Ammon's horn (tissue), 1 donor: ENCODE measurements at regions not wholly inside any gene's neighbourhood (a gene's known extent, or its start where the extent isn't known, plus 50 kb on each side); places are given as distances from the start of the nearest gene placed in this dataset.
"Not testable (repeated sequence)": the region's sequence is repeated elsewhere in the genome, so short reads cannot be mapped to it uniquely, and the experiment has no call there.

ENCODE experiments used
- DNase-seq: peaks from one replicate; pipeline ENCODE4 v3.0.0-alpha.2; 2016; ENCODE audit warnings: low spot score

GRCh38 chr19:20292520-20292919 is 125.5 kb downstream of the ZNF486 start:
- DNase-seq: not testable (repeated sequence)

DNA sequence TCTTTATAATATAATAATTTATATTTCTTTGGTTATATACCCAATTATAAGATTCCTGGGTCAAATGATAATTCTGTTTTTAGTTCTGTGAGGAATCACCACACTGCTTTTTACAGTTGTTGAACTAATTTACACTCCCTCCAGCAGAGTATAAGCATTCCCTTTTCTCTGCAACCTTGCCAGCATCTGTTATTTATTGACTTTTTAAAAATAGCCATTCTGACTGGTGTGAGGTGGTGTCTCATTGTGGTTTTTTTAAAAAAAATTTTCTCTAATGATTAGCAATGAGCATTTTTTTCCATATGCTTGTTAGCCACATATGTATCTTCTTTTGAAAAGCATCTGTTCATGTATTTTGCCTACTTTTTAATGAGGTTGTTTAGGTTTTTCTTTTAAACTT is 122.2 kb downstream of the ZNF486 start:
- DNase-seq: no peak

DNA sequence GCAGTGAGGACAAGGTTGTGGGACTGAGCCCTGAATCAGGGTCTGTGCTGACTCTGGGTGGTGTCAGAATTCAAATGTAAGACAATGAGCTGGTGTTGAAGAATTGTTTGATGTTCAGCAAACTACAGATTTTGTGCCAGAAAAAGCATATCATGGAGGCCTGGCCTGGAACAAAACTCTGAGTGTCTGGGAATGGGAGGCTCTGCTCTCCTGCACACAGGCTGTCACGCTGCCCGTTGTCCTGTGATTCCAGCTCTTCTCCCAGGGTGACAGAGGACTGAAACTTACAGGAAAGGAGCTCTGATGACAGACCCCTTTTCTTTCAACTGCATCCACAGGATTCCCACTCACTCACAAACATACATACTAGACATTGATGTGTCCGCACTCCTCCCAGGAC is 120.1 kb downstream of the ZNF486 start:
- peak; percentile 63 for DNase-seq

GRCh38 chr19:20285876-20286275 is 118.9 kb downstream of the ZNF486 start:
- not testable (repeated sequence) for DNase-seq

GRCh38 chr19:20279516-20279915 is 112.5 kb downstream of the ZNF486 start:
- peak; percentile 86 for DNase-seq

DNA sequence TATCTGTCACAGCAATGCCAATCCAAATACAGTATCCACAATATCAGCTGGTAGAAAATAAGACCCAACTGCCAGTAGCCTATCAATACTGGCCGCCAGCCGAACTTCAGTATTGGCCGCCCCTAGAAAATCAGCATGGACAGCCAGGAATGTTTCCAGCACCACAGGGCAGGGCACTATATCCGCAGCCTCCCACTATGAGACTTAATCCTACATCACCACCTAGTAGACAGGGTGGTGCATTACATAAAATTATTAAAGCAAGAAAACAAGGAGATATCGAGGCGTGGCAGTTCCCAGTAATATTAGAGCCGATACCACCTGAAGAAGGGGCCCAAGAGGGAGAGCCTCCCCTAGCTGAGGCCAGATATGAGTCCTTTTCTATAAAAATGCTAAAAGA is 111.3 kb downstream of the ZNF486 start:
- DNase-seq: no peak

DNA sequence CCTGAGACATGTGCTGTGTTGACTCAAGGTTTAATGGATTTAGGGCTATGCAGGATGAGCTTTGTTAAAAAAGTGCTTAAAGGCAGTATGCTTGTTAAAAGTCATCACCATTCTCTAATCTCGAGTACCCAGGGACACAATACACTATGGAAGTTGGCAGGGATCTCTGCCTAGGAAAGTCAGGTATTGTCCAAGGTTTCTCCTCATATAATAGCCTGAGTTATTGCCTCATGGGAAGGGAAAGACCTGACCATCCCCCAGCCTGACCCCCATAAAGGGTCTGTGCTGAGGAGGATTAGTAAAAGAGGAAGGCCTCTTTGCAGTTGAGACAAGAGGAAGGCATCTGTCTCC is 109.7 kb downstream of the ZNF486 start:
- DNase-seq: not testable (repeated sequence)

DNA sequence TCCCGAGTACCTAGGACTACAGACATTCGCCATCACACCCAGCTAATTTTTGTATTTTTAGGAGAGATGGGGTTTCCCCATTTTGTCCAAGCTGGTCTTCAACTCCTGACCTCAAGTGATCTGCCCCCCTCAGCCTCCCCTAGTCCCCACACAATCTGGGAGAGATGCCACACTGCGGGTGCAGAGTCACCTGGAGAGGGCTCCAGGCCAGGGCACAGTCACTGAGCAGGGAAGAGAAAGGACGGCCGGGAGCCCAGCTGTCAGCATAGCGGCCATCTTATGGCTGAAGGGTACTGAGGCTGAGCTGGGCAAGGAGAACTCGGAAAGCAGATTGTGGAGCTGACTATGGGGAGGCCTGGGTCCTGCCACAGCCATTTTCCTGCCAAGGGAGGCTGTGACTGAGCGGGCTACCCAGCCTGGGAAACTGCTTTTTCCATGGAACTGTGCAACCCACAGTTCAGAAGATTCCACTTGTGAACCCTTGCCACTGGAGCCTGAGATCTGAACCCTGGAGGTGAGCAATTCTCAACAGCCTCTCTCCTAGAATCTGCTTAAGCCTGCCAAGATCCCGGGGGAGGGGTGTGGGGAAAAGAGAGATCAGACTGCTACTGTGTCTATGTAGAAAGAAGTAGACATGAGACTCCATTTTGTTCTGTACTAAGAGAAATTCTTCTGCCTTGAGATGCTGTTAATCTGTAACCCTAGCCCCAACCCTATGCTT is 109.2 kb downstream of the ZNF486 start:
- no peak for DNase-seq

GRCh38 chr19:20273951-20274570 is 107.0 kb downstream of the ZNF486 start:
- no peak for DNase-seq

GRCh38 chr19:20273376-20273775 is 106.4 kb downstream of the ZNF486 start:
- DNase-seq: no peak

DNA sequence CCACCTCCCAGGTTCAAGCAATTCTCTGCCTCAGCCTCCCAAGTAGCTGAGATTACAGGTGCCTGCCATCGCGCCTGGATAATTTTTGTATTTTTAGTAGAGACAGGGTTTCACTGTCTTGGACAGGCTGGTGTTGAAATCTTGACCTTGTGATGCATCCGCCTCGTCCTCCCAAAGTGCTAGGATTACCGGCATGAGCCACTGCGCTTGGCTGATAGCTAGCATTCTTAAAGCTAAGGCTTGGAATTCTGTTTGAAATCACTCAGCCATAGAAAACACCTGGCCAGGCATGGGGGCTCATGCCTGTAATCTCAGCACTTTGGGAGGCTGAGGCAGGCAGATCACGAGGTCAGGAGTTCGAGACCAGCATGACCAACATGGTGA is 105.6 kb downstream of the ZNF486 start:
- not testable (repeated sequence) for DNase-seq

DNA sequence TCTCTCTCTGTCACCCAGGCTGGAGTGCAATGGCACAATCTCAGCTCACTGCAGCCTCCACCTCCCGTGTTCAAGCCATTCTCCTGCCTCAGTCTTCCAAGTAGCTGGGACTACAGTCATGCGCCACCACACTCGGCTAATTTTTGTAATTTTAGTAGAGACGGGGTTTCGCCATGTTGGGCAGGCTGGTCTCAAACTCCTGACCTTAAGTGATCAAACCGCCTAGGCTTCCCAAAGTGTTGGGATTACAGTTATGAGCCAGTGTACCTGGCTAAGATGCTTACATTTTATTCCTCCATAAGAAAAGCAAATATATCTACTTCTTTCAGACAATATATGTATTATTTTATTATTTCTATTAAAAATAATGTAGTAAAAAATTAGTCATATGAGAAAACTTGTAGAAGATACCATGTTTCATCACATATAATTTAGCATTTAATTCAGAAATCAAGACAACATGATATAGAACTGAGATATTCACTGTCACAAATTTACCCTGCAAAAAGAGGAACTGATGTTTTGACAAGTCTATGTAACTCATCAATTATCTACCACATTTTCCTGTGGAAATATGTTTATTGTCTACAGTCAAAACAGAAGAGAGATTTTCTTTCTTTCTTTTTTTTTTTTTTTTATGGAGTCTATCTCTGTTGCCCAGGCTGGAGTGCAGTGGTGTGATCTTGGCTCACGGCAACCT is 105.1 kb downstream of the ZNF486 start:
- not testable (repeated sequence) for DNase-seq

GRCh38 chr19:20271215-20271926 is 104.4 kb downstream of the ZNF486 start:
- DNase-seq: no peak

DNA sequence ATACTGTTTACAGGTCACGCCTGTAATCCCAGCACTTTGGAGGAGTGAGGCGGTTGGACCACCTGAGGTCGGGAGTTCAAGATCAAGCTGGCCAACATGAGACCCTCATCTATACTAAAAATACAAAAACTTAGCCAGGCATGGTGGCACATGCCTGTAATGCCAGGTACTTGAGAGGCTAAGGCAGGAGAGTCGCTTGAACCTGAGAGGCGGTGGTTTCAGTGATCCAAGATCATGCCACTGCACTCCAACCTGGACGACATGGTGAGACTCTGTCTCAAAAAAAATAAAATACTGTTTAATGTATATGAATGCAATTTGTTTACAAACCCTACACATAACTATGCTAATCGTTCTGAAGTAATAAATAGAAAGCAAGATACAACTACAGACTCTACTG is 102.4 kb downstream of the ZNF486 start:
- DNase-seq: no peak

DNA sequence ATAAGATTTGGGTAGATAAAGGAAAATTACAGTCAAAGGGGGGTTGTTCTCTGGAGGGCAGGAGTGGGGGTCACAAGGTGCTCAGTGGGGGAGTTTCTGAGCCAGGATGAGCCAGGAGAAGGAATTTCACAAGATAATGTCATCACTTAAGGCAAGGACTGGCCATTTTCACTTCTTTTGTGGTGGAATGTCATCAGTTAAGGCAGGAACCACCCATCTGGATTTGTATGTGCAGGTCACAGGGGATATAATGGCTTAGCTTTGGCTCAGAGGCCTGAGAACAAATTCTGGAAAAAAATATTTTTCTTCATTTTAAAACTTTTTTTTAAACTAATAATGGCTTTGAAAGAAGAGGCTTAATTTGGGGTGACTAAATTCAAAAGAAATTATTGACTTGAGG is 94.5 kb downstream of the ZNF486 start:
- not testable (repeated sequence) for DNase-seq

- not testable (repeated sequence) for DNase-seq
Observed at GRCh38 chr19:20260738-20261137, 93.7 kb downstream of the ZNF486 start.

- DNase-seq: no peak
Observed at GRCh38 chr19:20259615-20260014, 92.6 kb downstream of the ZNF486 start.

DNA sequence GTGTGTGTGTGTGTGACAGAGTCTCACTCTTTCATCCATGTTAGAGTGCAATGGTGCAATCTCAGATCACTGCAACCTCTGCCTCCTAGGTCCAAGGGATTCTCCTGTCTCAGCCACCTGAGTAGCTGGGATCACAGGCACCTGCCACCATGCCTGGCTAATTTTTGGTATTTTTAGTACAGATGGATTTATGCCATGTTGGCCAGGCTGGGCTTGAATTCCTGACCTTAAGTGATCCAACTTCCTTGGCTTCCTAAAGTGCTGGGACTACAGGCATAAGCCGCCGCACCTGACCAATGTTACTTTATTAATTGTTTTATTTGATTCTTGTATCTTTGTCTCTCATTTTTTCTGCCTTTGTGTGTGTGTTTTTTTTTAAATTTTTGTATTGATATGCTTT is 89.6 kb downstream of the ZNF486 start:
- DNase-seq: no peak

- DNase-seq: no peak
Observed at GRCh38 chr19:20254121-20254520, 87.1 kb downstream of the ZNF486 start.

- DNase-seq: no peak
Observed at GRCh38 chr19:20252613-20253012, 85.6 kb downstream of the ZNF486 start.

DNA sequence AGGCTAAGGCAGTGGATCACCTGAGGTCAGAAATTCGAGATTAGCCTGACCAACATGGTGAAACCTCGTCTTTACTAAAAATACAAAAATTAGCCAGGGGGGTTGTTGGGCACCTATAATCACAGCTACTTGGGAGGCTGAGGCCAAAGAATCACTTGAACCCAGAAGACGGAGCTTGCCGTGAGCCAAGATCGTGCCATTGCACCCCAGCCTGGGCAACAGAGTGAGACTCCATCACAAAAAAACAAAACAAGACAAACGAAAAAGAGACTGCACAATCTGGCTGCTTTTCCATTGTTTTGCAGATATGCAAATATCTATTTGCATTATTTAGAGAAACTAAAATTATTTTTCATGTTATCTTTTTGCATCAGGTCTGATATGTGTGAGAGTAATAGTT is 83.6 kb downstream of the ZNF486 start:
- no peak for DNase-seq

DNA sequence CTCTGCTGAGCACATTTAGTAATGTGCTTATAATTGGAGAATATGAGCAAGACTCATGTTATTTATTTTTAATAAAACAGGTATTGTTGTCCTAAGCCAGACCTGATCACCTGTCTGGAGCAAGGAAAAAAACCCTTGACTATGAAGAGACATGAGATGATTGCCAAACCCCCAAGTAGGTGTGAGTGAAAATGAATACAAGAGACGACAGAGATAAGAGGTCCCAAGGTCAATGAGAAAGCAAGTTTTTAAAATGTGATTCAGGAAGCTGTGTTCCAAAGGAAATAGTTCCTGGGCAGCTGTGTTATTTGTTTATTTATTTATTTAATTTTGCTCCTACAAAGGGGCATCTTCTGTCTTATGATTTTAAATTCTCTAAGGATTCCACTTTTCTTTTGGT is 83.1 kb downstream of the ZNF486 start:
- no peak for DNase-seq
